K562 (cell line): ENCODE measurements at regions not wholly inside any gene's neighbourhood (a gene's known extent, or its start where the extent isn't known, plus 50 kb on each side); places are given as distances from the start of the nearest gene placed in this dataset.

ENCODE experiments used
- ATAC-seq: fragments of 200-7000 bp; cut with Tn5 transposase; 3 replicates; pipeline ENCODE4 v1.9.1; 2020; ENCODE audit warnings: moderate library complexity
- BruUV-seq: library from RNA; stranded (reverse); fragments of 400-500 nt; replicated peaks from 2 replicates; lab custom pipeline; 2021; lab: Mats Ljungman, UMichigan
- CTCF ChIA-PET: fragments of 300-600 bp; formaldehyde crosslinking; extraction: SDS; loops from one replicate; lab custom pipeline; 2021; ENCODE audit warnings: low intra/inter-chr PET ratio; lab: Yijun Ruan, JAX
- POLR2A ChIA-PET: fragments of 300-600, 350-650 bp; sonication (Branson Sonifier 250); formaldehyde crosslinking; extraction: SDS; loops from one replicate; lab custom pipeline; 2021; ENCODE audit warnings: antibody characterized with exemption, inconsistent platforms; lab: Yijun Ruan, JAX
- DNase-seq, 4 experiments: peaks; one replicate each; pipeline versions ENCODE4 v3.0.0 to v3.0.0-alpha.2; 2011 to 2018; ENCODE audit warnings: low spot score in 3 of 4, mixed read lengths in 3 of 4; ENCODE audit errors: extremely low read depth in 1 of 4
- FAIRE-seq: peaks from 2 replicates; lab custom pipeline; 2011; peaks lifted over from hg19 to GRCh38; lab: Jason Lieb, UNC
- H2AFZ ChIP-seq: 2 replicates; pipeline ENCODE4 v1.6.0; 2011; ENCODE audit warnings: low read depth, low read length, control low read depth, inconsistent platforms
- H3K27ac ChIP-seq: fragments of 200-600 bp; 3 replicates; pipeline ENCODE4 v1.8.0; 2011; ENCODE audit warnings: low read depth, mild to moderate bottlenecking, control low read depth, inconsistent platforms, low read length, moderate library complexity, mixed read lengths; ENCODE audit errors: extremely low read depth
- H3K27me3 ChIP-seq, 2 experiments: fragments of 300-600 bp in 1 of 2; 2 replicates in 1 of 2; 3 replicates in 1 of 2; pipeline versions ENCODE4 v1.6.0 to v1.8.0; 2011; ENCODE audit warnings: inconsistent platforms in 2 of 2, low read length in 2 of 2, mild to moderate bottlenecking in 1 of 2, mixed read lengths in 1 of 2, moderate library complexity in 1 of 2; ENCODE audit not compliant: control insufficient read depth in 2 of 2, insufficient read depth in 2 of 2
- H3K36me3 ChIP-seq: fragments of 300-600 bp; 3 replicates; pipeline ENCODE4 v1.8.0; 2011; ENCODE audit warnings: mild to moderate bottlenecking, low read length, inconsistent platforms; ENCODE audit not compliant: control insufficient read depth, insufficient read depth
- H3K4me1 ChIP-seq, 2 experiments: fragments of 200-600 bp in 1 of 2; replicated peaks in 1 of 2; 2 replicates in 1 of 2; 3 replicates in 1 of 2; pipeline versions ENCODE4 v1.5.1 to v1.8.0; 2011; ENCODE audit warnings: inconsistent platforms in 2 of 2, low read length in 2 of 2, mild to moderate bottlenecking in 1 of 2, mixed read lengths in 1 of 2, moderate library complexity in 1 of 2; ENCODE audit not compliant: control insufficient read depth in 2 of 2, insufficient read depth in 2 of 2
- H3K4me2 ChIP-seq: 2 replicates; pipeline ENCODE4 v1.6.1; 2011; ENCODE audit warnings: low read length, control low read depth, inconsistent platforms, mixed read lengths; ENCODE audit not compliant: insufficient read depth
- H3K4me3 ChIP-seq: fragments of 200-600 bp; sonication (generic), shearing (Covaris generic); 2 replicates; pipeline ENCODE4 v1.5.1; 2016; ENCODE audit warnings: control low read depth, inconsistent platforms
- H3K79me2 ChIP-seq: fragments of 200-600 bp; 3 replicates; pipeline ENCODE4 v1.8.0; 2011; ENCODE audit warnings: low read length, inconsistent platforms; ENCODE audit not compliant: control insufficient read depth, insufficient read depth
- H3K9ac ChIP-seq, 2 experiments: 2 replicates each; pipeline versions ENCODE4 v1.6.0 to v1.6.1; 2011; ENCODE audit warnings: low read depth in 2 of 2, low read length in 2 of 2, control low read depth in 1 of 2, inconsistent platforms in 1 of 2, mild to moderate bottlenecking in 1 of 2, mixed read lengths in 1 of 2; ENCODE audit not compliant: insufficient read depth in 1 of 2
- H3K9me1 ChIP-seq: one replicate; pipeline ENCODE4 v1.6.0; 2011; ENCODE audit warnings: inconsistent platforms, mild to moderate bottlenecking, low read length, moderate library complexity; ENCODE audit not compliant: control insufficient read depth, insufficient read depth
- H3K9me3 ChIP-seq: replicated peaks from 2 replicates; pipeline ENCODE4 v1.5.1; 2011; ENCODE audit warnings: low read depth, low read length, inconsistent platforms; ENCODE audit not compliant: control insufficient read depth, insufficient read depth
- H4K20me1 ChIP-seq: replicated peaks from 2 replicates; pipeline ENCODE4 v1.6.1; 2011; ENCODE audit warnings: low read length, inconsistent platforms, mixed read lengths; ENCODE audit not compliant: control insufficient read depth, insufficient read depth
- ATF6 ChIP-seq: sonication (generic); formaldehyde crosslinking; IDR thresholded peaks from 2 replicates; pipeline ENCODE4 v1.4.0; 2020; ENCODE audit warnings: mild to moderate bottlenecking, missing genetic modification reagents
- CEBPG ChIP-seq, 3 experiments: fragments of 200-800 bp in 1 of 3; sonication (Bioruptor generic) in 1 of 3; sonication (generic) in 1 of 3; formaldehyde crosslinking in 1 of 3; IDR thresholded peaks in 2 of 3; conservative IDR thresholded peaks in 1 of 3; 2 replicates each; pipeline versions ENCODE4 v1.6.1 to v1.8.0; 2016 to 2022; ENCODE audit warnings: missing compliant biosample characterization in 2 of 3, missing genetic modification characterization in 2 of 3, mild to moderate bottlenecking in 1 of 3, missing genetic modification reagents in 1 of 3
- ETS1 ChIP-seq: conservative IDR thresholded peaks from 2 replicates; pipeline ENCODE4 v1.6.1; 2011; ENCODE audit warnings: low read depth, mild to moderate bottlenecking, low read length; ENCODE audit not compliant: control insufficient read depth
- FOXP1 ChIP-seq: sonication (generic); formaldehyde crosslinking; IDR thresholded peaks from 2 replicates; pipeline ENCODE4 v1.8.0; 2022; ENCODE audit warnings: mild to moderate bottlenecking, missing genetic modification reagents
- HBP1 ChIP-seq: fragments of 450-650 bp; formaldehyde crosslinking; IDR thresholded peaks from 2 replicates; pipeline ENCODE4 v1.4.0; 2022; ENCODE audit warnings: missing genetic modification characterization
- KDM5B ChIP-seq: fragments of 200-600 bp; sonication (generic); IDR thresholded peaks from 2 replicates; pipeline ENCODE4 v1.6.1; 2012; ENCODE audit warnings: low read depth, mild to moderate bottlenecking, moderate library complexity, low read length, control low read depth, inconsistent platforms; ENCODE audit not compliant: insufficient replicate concordance
- MNT ChIP-seq, 2 experiments: fragments of 450-650 bp; conservative IDR thresholded peaks; 2 replicates each; pipeline ENCODE4 v1.6.1; 2017; ENCODE audit warnings: mild to moderate bottlenecking in 2 of 2, moderate library complexity in 2 of 2
- NR0B1 ChIP-seq: fragments of 450-650 bp; IDR thresholded peaks from one replicate; pipeline ENCODE4 v1.6.1; 2018; ENCODE audit warnings: mild to moderate bottlenecking, moderate library complexity; ENCODE audit not compliant: partially characterized antibody
- POLR3A ChIP-seq: IDR thresholded peaks from 2 replicates; pipeline ENCODE4 v1.6.1; 2011; ENCODE audit warnings: borderline replicate concordance, mild to moderate bottlenecking, moderate library complexity; ENCODE audit not compliant: insufficient read length, insufficient read depth; ENCODE audit errors: extremely low read depth
- SNRNP70 ChIP-seq: fragments of 200-400 bp; formaldehyde crosslinking; optimal IDR thresholded peaks from 2 replicates; pipeline ENCODE3; 2017; ENCODE audit warnings: low read depth, low read length
- ZBTB43 ChIP-seq: sonication (generic); formaldehyde crosslinking; IDR thresholded peaks from 2 replicates; pipeline ENCODE4 v1.8.0; 2023; ENCODE audit warnings: mild to moderate bottlenecking, missing genetic modification reagents
- WGBS: fragments of 100-300 bp; shearing (Covaris generic); methylation state at CpG from one replicate; pipeline ENCODE4 v1.1.6; 2016; ENCODE audit warnings: low coverage, mixed read lengths; ENCODE audit not compliant: insufficient coverage; ENCODE audit errors: missing lambda C conversion rate; 5-methylcytosine and 5-hydroxymethylcytosine counted together
- in situ Hi-C: fragments of 300-500 bp; cut with MboI; formaldehyde crosslinking; loops from 4 replicates; pipeline ENCODE4 v1.15.0; 2018; ENCODE audit warnings: inconsistent platforms, mixed read lengths
- intact Hi-C: fragments of 100-400 bp; cut with micrococcal nuclease; formaldehyde crosslinking; loops from 2 replicates; pipeline ENCODE4 v1.14.2; 2022

GRCh38 chr2:88810017-88810416 lies 118.5 kb downstream of the RPIA start:
- ChIA-PET POLR2A (no interaction called here), CTCF (no interaction called here)
- TF ChIP-seq NR0B1 (no peak), CEBPG (CRISPR knock-in tag; IDR thresholded peaks at IDR 0.05) (no peak), CEBPG (tag; conservative IDR thresholded peaks at IDR 0.05 in 1 of 2, IDR thresholded peaks at IDR 0.05 in 1 of 2) (no peak), ETS1 (no peak), HBP1 (CRISPR knock-in tag) (no peak), POLR3A (no peak), FOXP1 (no peak), ATF6 (CRISPR knock-in tag) (no peak), MNT (conservative IDR thresholded peaks at IDR 0.05) (no peak), ZBTB43 (no peak), SNRNP70 (no peak), KDM5B (no peak)

More at GRCh38 chr2:88810017-88810416, 118.5 kb downstream of the RPIA start:
- intact Hi-C loops (no loop called here), in situ Hi-C loops (no loop called here)
- Histone ChIP-seq H3K27me3 (peaks cover 0 to 4% of the 10 kb centered on the region in 2 experiments; a peak in 1 of 5 replicates), H3K9me1 (no peaks in the 10 kb centered on the region), H3K4me3 (no peak overlapping the region), H2AFZ (no peak overlapping the region), H3K9me3 (no peaks in the 10 kb centered on the region), H3K27ac (no peak overlapping the region), H3K9ac (no peak overlapping the region), H3K36me3 (no peaks in the 10 kb centered on the region), H3K4me1 (no peaks in the 10 kb centered on the region), H3K79me2 (no peaks in the 10 kb centered on the region), H3K4me2 (no peak overlapping the region), H4K20me1 (no peaks in the 10 kb centered on the region)
- WGBS: 0% methylated on average over 2 of the region's 2 CpGs
- ATAC-seq (no peak), DNase-seq (no peak), FAIRE-seq (no peak)
- no TSS peak for BruUV-seq
